Neural progenitor cell (in vitro differentiated cells): ENCODE measurements at regions not wholly inside any gene's neighbourhood (a gene's known extent, or its start where the extent isn't known, plus 50 kb on each side); places are given as distances from the start of the nearest gene placed in this dataset.

Experiments used
- DNase-seq: peaks from one replicate; pipeline ENCODE4 v3.0.0-alpha.2; 2016; ENCODE audit warnings: low spot score
- H2AFZ ChIP-seq: fragments of 200-600 bp; sonication (generic); replicated peaks from 2 replicates; pipeline ENCODE4 v1.6.1; 2016; ENCODE audit warnings: antibody characterized with exemption
- H3F3A ChIP-seq: fragments of 200-600 bp; sonication (generic); 2 replicates; pipeline ENCODE4 v1.6.1; 2016; ENCODE audit warnings: antibody characterized with exemption, low read depth
- H3K27ac ChIP-seq: fragments of 200-600 bp; sonication (generic); 2 replicates; pipeline ENCODE4 v1.5.1; 2016; ENCODE audit warnings: mild to moderate bottlenecking
- H3K27me3 ChIP-seq: fragments of 200-600 bp; sonication (generic); 2 replicates; pipeline ENCODE4 v1.6.1; 2016; ENCODE audit warnings: mild to moderate bottlenecking, moderate library complexity
- H3K36me3 ChIP-seq: fragments of 200-600 bp; sonication (generic); 2 replicates; pipeline ENCODE4 v1.5.1; 2016
- H3K4me1 ChIP-seq: fragments of 200-600 bp; sonication (generic); 2 replicates; pipeline ENCODE4 v1.6.1; 2016; ENCODE audit warnings: mixed run types
- H3K4me2 ChIP-seq: fragments of 200-600 bp; sonication (generic); 2 replicates; pipeline ENCODE4 v1.6.1; 2016
- H3K4me3 ChIP-seq: fragments of 200-600 bp; sonication (generic); 2 replicates; pipeline ENCODE4 v1.5.1; 2016
- H3K79me2 ChIP-seq: fragments of 200-600 bp; sonication (generic); 2 replicates; pipeline ENCODE4 v1.6.1; 2016; ENCODE audit warnings: low read depth
- H3K9ac ChIP-seq: fragments of 200-600 bp; sonication (generic); 2 replicates; pipeline ENCODE4 v1.6.1; 2016
- H3K9me3 ChIP-seq: fragments of 200-600 bp; sonication (generic); 2 replicates; pipeline ENCODE4 v1.5.1; 2016; ENCODE audit warnings: low read depth
- H4K20me1 ChIP-seq: fragments of 200-600 bp; sonication (generic); 2 replicates; pipeline ENCODE4 v1.6.1; 2016; ENCODE audit warnings: low read depth
- H3K27ac Mint-ChIP-seq: 3 replicates; pipeline ENCODE4 v1.8.0; 2021; ENCODE audit warnings: mixed read lengths
- H3K27me3 Mint-ChIP-seq: 2 replicates; pipeline ENCODE4 v1.8.0; 2022; ENCODE audit warnings: low read depth, mild to moderate bottlenecking, inconsistent platforms, moderate library complexity, mixed read lengths; ENCODE audit not compliant: insufficient read depth
- H3K36me3 Mint-ChIP-seq: 3 replicates; pipeline ENCODE4 v1.8.0; 2021; ENCODE audit warnings: mixed read lengths
- H3K4me1 Mint-ChIP-seq: 3 replicates; pipeline ENCODE4 v1.8.0; 2021; ENCODE audit warnings: mixed read lengths
- H3K4me3 Mint-ChIP-seq: 3 replicates; pipeline ENCODE4 v1.8.0; 2021; ENCODE audit warnings: mild to moderate bottlenecking, moderate library complexity, mixed read lengths
- H3K9me3 Mint-ChIP-seq: 3 replicates; pipeline ENCODE4 v1.8.0; 2020; ENCODE audit warnings: mixed read lengths
- CTCF ChIP-seq: fragments of 200-600 bp; sonication (generic); IDR thresholded peaks from 2 replicates; pipeline ENCODE4 v1.5.1; 2017; ENCODE audit warnings: antibody characterized with exemption, mild to moderate bottlenecking
- EZH2 ChIP-seq: fragments of 200-600 bp; sonication (generic); IDR thresholded peaks from 2 replicates; pipeline ENCODE4 v1.6.1; 2017; ENCODE audit warnings: antibody characterized with exemption, mild to moderate bottlenecking, moderate library complexity
- EZH2phosphoT487 ChIP-seq: fragments of 200-600 bp; sonication (generic); IDR thresholded peaks from 2 replicates; pipeline ENCODE4 v1.6.1; 2017; ENCODE audit warnings: antibody characterized with exemption

DNA sequence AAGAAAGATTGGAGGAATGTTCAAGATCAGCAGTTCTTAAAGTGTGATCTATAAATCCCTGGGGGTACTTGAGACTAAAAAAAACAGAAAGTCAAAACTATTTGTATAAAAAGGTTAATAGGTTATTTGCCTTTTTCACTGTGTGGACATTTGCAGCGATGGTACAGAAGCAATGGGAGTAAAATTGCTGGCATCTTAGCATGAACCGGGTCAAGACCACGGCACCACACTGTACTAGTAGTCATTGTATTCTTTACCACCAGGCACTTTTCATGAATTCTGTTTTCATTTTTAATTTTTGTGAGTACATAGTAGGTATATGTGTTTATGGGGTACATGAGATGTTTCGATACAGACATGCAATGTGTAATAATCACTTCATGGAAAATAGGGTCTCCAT is 126.2 kb downstream of the IPO8 start:
- Histone ChIP-seq H3K4me1 (no peaks in the 10 kb centered on the region), H3K36me3 (no peaks in the 10 kb centered on the region), H3K4me2 (no peak overlapping the region), H3K9me3 (no peaks in the 10 kb centered on the region), H4K20me1 (no peaks in the 10 kb centered on the region), H2AFZ (no peak overlapping the region), H3K79me2 (no peaks in the 10 kb centered on the region), H3K9ac (no peak overlapping the region), H3K27me3 (no peaks in the 10 kb centered on the region), H3K27ac (no peak overlapping the region), H3F3A (no peaks in the 10 kb centered on the region), H3K4me3 (no peak overlapping the region)
- no peak for TF ChIP-seq EZH2phosphoT487
- no peak for TF ChIP-seq EZH2
- no peak for TF ChIP-seq CTCF
- no peaks in the 10 kb centered on the region for H3K4me1 Mint-ChIP-seq
- H3K27ac Mint-ChIP-seq, result no peak overlapping the region
- no peaks in the 10 kb centered on the region for H3K27me3 Mint-ChIP-seq
- H3K9me3 Mint-ChIP-seq, result no peaks in the 10 kb centered on the region
- no peaks in the 10 kb centered on the region for H3K36me3 Mint-ChIP-seq
- no peak for DNase-seq
- H3K4me3 Mint-ChIP-seq, result no peak overlapping the region

- Histone ChIP-seq H4K20me1 (no peaks in the 10 kb centered on the region), H3K9me3 (no peaks in the 10 kb centered on the region), H3K4me2 (no peak overlapping the region), H3K79me2 (no peaks in the 10 kb centered on the region), H3K4me1 (no peaks in the 10 kb centered on the region), H3K9ac (no peak overlapping the region), H3K4me3 (no peak overlapping the region), H3K27ac (no peak overlapping the region), H3K27me3 (no peaks in the 10 kb centered on the region), H2AFZ (no peak overlapping the region), H3F3A (no peaks in the 10 kb centered on the region), H3K36me3 (no peaks in the 10 kb centered on the region)
- H3K36me3 Mint-ChIP-seq, result no peaks in the 10 kb centered on the region
- H3K4me1 Mint-ChIP-seq, result no peaks in the 10 kb centered on the region
- H3K9me3 Mint-ChIP-seq, result no peaks in the 10 kb centered on the region
- H3K27me3 Mint-ChIP-seq, result no peaks in the 10 kb centered on the region
- H3K4me3 Mint-ChIP-seq, result no peak overlapping the region
- no peak for TF ChIP-seq CTCF
- no peak for DNase-seq
- no peak overlapping the region for H3K27ac Mint-ChIP-seq
Observed at GRCh38 chr12:30568453-30568852, 127.2 kb downstream of the IPO8 start.

DNA sequence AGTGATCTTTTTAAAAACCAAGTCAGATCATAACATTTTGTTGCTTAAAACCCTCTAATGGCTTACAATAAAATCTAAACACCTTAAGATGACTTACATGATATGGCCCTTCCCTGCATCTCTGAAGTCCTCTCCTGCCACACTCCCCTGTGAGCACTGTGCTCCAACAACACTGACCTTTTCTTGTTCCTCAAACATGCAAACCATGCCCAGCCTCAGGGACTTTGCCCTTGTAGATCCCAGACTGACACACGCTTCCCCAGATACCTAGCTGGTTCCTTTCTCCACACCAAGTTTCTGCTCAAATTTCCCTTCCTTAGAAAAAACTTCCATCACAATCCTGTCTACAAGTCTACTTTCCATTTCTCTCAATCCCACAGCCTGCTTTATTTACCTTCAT is 128.6 kb downstream of the IPO8 start:
- Mint-ChIP-seq H3K27ac (no peak overlapping the region), H3K27me3 (peaks cover 2% of the 10 kb centered on the region), H3K9me3 (peaks cover 2% of the 10 kb centered on the region), H3K4me1 (no peaks in the 10 kb centered on the region), H3K36me3 (no peaks in the 10 kb centered on the region), H3K4me3 (no peak overlapping the region)
- Histone ChIP-seq H3K27me3 (no peaks in the 10 kb centered on the region), H3F3A (no peaks in the 10 kb centered on the region), H3K9me3 (no peaks in the 10 kb centered on the region), H3K9ac (no peak overlapping the region), H3K36me3 (no peaks in the 10 kb centered on the region), H3K79me2 (no peaks in the 10 kb centered on the region), H2AFZ (no peak overlapping the region), H4K20me1 (no peaks in the 10 kb centered on the region), H3K4me2 (no peak overlapping the region), H3K4me3 (no peak overlapping the region), H3K27ac (no peak overlapping the region), H3K4me1 (no peaks in the 10 kb centered on the region)
- no peak for DNase-seq
- TF ChIP-seq EZH2 (no peak), CTCF (no peak), EZH2phosphoT487 (no peak)

DNA sequence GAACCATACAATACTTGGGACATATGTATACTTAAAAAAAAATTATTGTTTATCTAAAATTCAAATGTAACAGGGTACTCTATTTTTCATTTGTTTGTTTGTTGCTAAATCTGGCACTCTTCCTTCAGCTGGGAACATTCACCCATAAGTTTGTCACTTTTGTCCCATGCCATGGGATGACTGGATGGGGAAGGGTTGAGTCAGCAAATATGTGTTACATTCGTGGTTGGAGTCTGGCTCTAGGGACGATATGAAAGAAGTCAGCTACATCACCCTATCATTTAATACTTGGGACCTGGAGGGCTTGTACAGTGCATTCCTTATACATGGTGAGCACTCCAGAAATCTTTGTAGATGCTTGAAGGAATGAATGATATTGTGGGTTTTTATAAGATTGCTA is 131.3 kb downstream of the IPO8 start:
- Mint-ChIP-seq H3K4me3 (no peak overlapping the region), H3K27me3 (peaks cover 5% of the 10 kb centered on the region), H3K36me3 (no peaks in the 10 kb centered on the region), H3K4me1 (no peaks in the 10 kb centered on the region), H3K27ac (no peak overlapping the region), H3K9me3 (peaks cover 5% of the 10 kb centered on the region)
- Histone ChIP-seq H3K4me1 (no peaks in the 10 kb centered on the region), H3K9ac (no peak overlapping the region), H3K36me3 (no peaks in the 10 kb centered on the region), H3K4me3 (no peak overlapping the region), H3K4me2 (no peak overlapping the region), H3K27ac (no peak overlapping the region), H2AFZ (no peak overlapping the region), H3K9me3 (no peaks in the 10 kb centered on the region), H4K20me1 (no peaks in the 10 kb centered on the region), H3F3A (no peaks in the 10 kb centered on the region), H3K79me2 (no peaks in the 10 kb centered on the region), H3K27me3 (no peaks in the 10 kb centered on the region)
- DNase-seq, result no peak
- TF ChIP-seq CTCF (no peak), EZH2 (no peak), EZH2phosphoT487 (no peak)
